ENCODE measurements at regions not wholly inside any gene's neighbourhood (a gene's known extent, or its start where the extent isn't known, plus 50 kb on each side); places are given as distances from the start of the nearest gene placed in this dataset.

GRCh38 chr10:28845009-28845682, 167.8 kb downstream of the BAMBI start:
- no peak for TF ChIP-seq NFXL1 (IDR thresholded peaks at IDR 0.05; ENCODE audit: borderline replicate concordance)
- no peak for TF ChIP-seq FOS (IDR thresholded peaks at IDR 0.05; ENCODE audit: borderline replicate concordance, extremely low read depth, insufficient read length)
- no peak for TF ChIP-seq NR2F1 (conservative IDR thresholded peaks at IDR 0.05)
- no peak for TF ChIP-seq BCL3 (IDR thresholded peaks at IDR 0.05; ENCODE audit: borderline replicate concordance, insufficient read depth, low read depth, low read length, poor library complexity, severe bottlenecking)
- TF ChIP-seq SMARCA5 (IDR thresholded peaks at IDR 0.05), result no peak
- TF ChIP-seq EGR1 (IDR thresholded peaks at IDR 0.05; ENCODE audit: borderline replicate concordance in 1 of 2, low read depth in 2 of 2, low read length in 2 of 2), result no peak
- TF ChIP-seq ASH2L (IDR thresholded peaks at IDR 0.05; ENCODE audit: borderline replicate concordance, low read depth), result no peak
- BruUV-seq (replicated peaks), result no TSS peak
- Histone ChIP-seq H3K4me3 (no peak overlapping the region), H3K27ac (ENCODE audit: control insufficient read depth, insufficient read depth) (no peak overlapping the region), H3K27me3 (replicated peaks in 1 of 2; ENCODE audit: control insufficient read depth in 2 of 2, insufficient read depth in 2 of 2, low read length in 1 of 2) (no peaks in the 10 kb centered on the region), H3K9me3 (replicated peaks; ENCODE audit: control insufficient read depth, insufficient read depth, low read length) (no peaks in the 10 kb centered on the region; the same call in 2 of the 3 replicates), H3K79me2 (ENCODE audit: control insufficient read depth, insufficient read depth, low read length) (no peaks in the 10 kb centered on the region), H3K36me3 (ENCODE audit: control insufficient read depth in 2 of 2, insufficient read depth in 2 of 2, low read length in 1 of 2) (no peaks in the 10 kb centered on the region), H4K20me1 (ENCODE audit: control insufficient read depth, insufficient read depth) (no peaks in the 10 kb centered on the region), H3K4me2 (ENCODE audit: control insufficient read depth, insufficient read depth) (no peak overlapping the region), H2AFZ (ENCODE audit: control insufficient read depth, low read depth, low read length) (no peak overlapping the region), H3K4me1 (ENCODE audit: control insufficient read depth, insufficient read depth, low read length) (no peaks in the 10 kb centered on the region), H3K9ac (ENCODE audit: control insufficient read depth, insufficient read depth, low read length) (no peak overlapping the region)
- no peak for FAIRE-seq
- POLR2A ChIA-PET, result no interaction called here
- ATAC-seq, result no peak
- RAD21 ChIA-PET (ENCODE audit: unreplicated experiment), result no interaction called here
- in situ Hi-C loops (cut with MboI) (no loop called here), intact Hi-C loops (cut with micrococcal nuclease; ENCODE audit: unreplicated experiment) (no loop called here)
- CTCF ChIA-PET, result no interaction called here
- WGBS (ENCODE audit: insufficient coverage, insufficient replicate concordance, low lambda C conversion rate, missing lambda C conversion rate), result 14% methylated on average over 4 of the region's 4 CpGs
- DNase-seq (ENCODE audit: low read depth, low spot score), result no peak
- SMC1A ChIA-PET (ENCODE audit: uncharacterized antibody, unreplicated experiment), result no interaction called here

Measured in GM12878 (cell line).